B cell (primary cell): ENCODE measurements at regions not wholly inside any gene's neighbourhood (a gene's known extent, or its start where the extent isn't known, plus 50 kb on each side); places are given as distances from the start of the nearest gene placed in this dataset.

ENCODE experiments used
- ATAC-seq: fragments of 200-7000 bp; cut with Tn5 transposase; one replicate; pipeline ENCODE4 v1.10.0; 2021; ENCODE audit warnings: low read depth, mild to moderate bottlenecking, moderate number of reproducible peaks, moderate library complexity
- CTCF ChIA-PET: fragments of 350-600 bp; sonication (Branson Sonifier 250); formaldehyde crosslinking; loops from one replicate; lab custom pipeline; 2021; ENCODE audit warnings: antibody characterized with exemption, inconsistent platforms; lab: Charles Lee
- POLR2A ChIA-PET: fragments of 350-600 bp; sonication (Branson Sonifier 250); formaldehyde crosslinking; loops from one replicate; lab custom pipeline; 2021; ENCODE audit warnings: antibody characterized with exemption; lab: Charles Lee
- DNase-seq: peaks from one replicate; pipeline ENCODE4 v3.0.0; 2013
- H2AFZ ChIP-seq: 2 replicates; pipeline ENCODE4 v1.6.1; 2012; ENCODE audit warnings: mild to moderate bottlenecking, low read depth, low read length; ENCODE audit not compliant: insufficient read depth, poor library complexity, severe bottlenecking
- H3K27ac ChIP-seq, 2 donors: 1 replicate in 1 of 2; 2 replicates in 1 of 2; pipeline ENCODE4 v1.5.1; 2012 to 2013; ENCODE audit warnings: low read length in 2 of 2, mild to moderate bottlenecking in 2 of 2, moderate library complexity in 1 of 2
- H3K27me3 ChIP-seq, 4 experiments: fragments of 200-600 bp in 1 of 4; sonication (generic) in 1 of 4; replicated peaks in 1 of 4; 1 replicate in 2 of 4; 2 replicates in 2 of 4; pipeline versions ENCODE4 v1.6.1 to v1.7.0; 2013 to 2016; ENCODE audit warnings: low read length in 3 of 4, mild to moderate bottlenecking in 2 of 4, mixed read lengths in 1 of 4, moderate library complexity in 1 of 4; ENCODE audit not compliant: insufficient read depth in 4 of 4, control insufficient read depth in 3 of 4; ENCODE audit errors: control extremely low read depth in 1 of 4
- H3K36me3 ChIP-seq, 2 experiments: replicated peaks in 1 of 2; 1 replicate in 1 of 2; 2 replicates in 1 of 2; pipeline versions ENCODE4 v1.6.1 to v1.7.1; 2013; ENCODE audit warnings: low read length in 1 of 2; ENCODE audit not compliant: insufficient read depth in 2 of 2, control insufficient read depth in 1 of 2; ENCODE audit errors: control extremely low read depth in 1 of 2, extremely low read depth in 1 of 2
- H3K4me1 ChIP-seq, 2 donors: fragments of 200-600 bp in 1 of 2; sonication (generic) in 1 of 2; 1 replicate in 1 of 2; 2 replicates in 1 of 2; pipeline versions ENCODE4 v1.5.1 to v1.6.1; 2013 to 2017; ENCODE audit warnings: low read length in 2 of 2; ENCODE audit not compliant: control insufficient read depth in 2 of 2, insufficient read depth in 2 of 2
- H3K4me2 ChIP-seq: replicated peaks from 2 replicates; pipeline ENCODE3; 2012; ENCODE audit warnings: mild to moderate bottlenecking, low read depth, low read length; ENCODE audit not compliant: poor library complexity, severe bottlenecking
- H3K4me3 ChIP-seq, 5 experiments: fragments of 200-600 bp in 1 of 5; sonication (generic) in 1 of 5; 1 replicate in 3 of 5; 2 replicates in 2 of 5; pipeline versions ENCODE4 v1.5.1 to v1.7.0; 2011 to 2016; ENCODE audit warnings: low read length in 4 of 5, mild to moderate bottlenecking in 4 of 5, low read depth in 2 of 5, control low read depth in 1 of 5, moderate library complexity in 1 of 5; ENCODE audit not compliant: insufficient read depth in 1 of 5; ENCODE audit errors: control extremely low read depth in 1 of 5, extremely low read depth in 1 of 5
- H3K79me2 ChIP-seq: fragments of 200-600 bp; sonication (generic); one replicate; pipeline ENCODE4 v1.6.0; 2016; ENCODE audit warnings: low read length; ENCODE audit not compliant: control insufficient read depth, insufficient read depth
- H3K9ac ChIP-seq: fragments of 200-600 bp; sonication (generic); 2 replicates; pipeline ENCODE4 v1.6.1; 2017; ENCODE audit warnings: mild to moderate bottlenecking, low read length, moderate library complexity
- H3K9me3 ChIP-seq, 3 donors: one replicate each; pipeline versions ENCODE4 v1.6.1 to v1.7.1; 2013; ENCODE audit warnings: low read length in 2 of 3; ENCODE audit not compliant: control insufficient read depth in 2 of 3, insufficient read depth in 1 of 3; ENCODE audit errors: control extremely low read depth in 1 of 3
- H4K20me1 ChIP-seq: 2 replicates; pipeline ENCODE4 v1.6.0; 2012; ENCODE audit warnings: mild to moderate bottlenecking, low read length; ENCODE audit not compliant: insufficient read depth, control insufficient read depth, poor library complexity, severe bottlenecking
- H3K27ac Mint-ChIP-seq: one replicate; pipeline ENCODE4 v1.8.0; 2021; ENCODE audit warnings: mixed read lengths
- H3K27me3 Mint-ChIP-seq: one replicate; pipeline ENCODE4 v1.8.0; 2021; ENCODE audit warnings: mixed read lengths
- H3K4me1 Mint-ChIP-seq: one replicate; pipeline ENCODE4 v1.8.0; 2021; ENCODE audit warnings: mixed read lengths
- H3K4me3 Mint-ChIP-seq: one replicate; pipeline ENCODE4 v1.8.0; 2021; ENCODE audit warnings: mixed read lengths
- H3K9me3 Mint-ChIP-seq: one replicate; pipeline ENCODE4 v1.8.0; 2022; ENCODE audit warnings: mixed read lengths; ENCODE audit not compliant: insufficient read depth
- CTCF ChIP-seq: fragments of 200-600 bp; IDR thresholded peaks from one replicate; pipeline ENCODE4 v1.8.0; 2022; ENCODE audit warnings: antibody characterized with exemption, mild to moderate bottlenecking
- EZH2 ChIP-seq: IDR thresholded peaks from 2 replicates; pipeline ENCODE4 v1.6.1; 2012; ENCODE audit warnings: borderline replicate concordance, low read depth, mild to moderate bottlenecking, moderate library complexity, low read length; ENCODE audit not compliant: insufficient read depth, poor library complexity, severe bottlenecking
- WGBS: methylation state at CpG from one replicate; pipeline ENCODE4 v1.1.5; 2013; ENCODE audit warnings: missing lambda C conversion rate; ENCODE audit not compliant: insufficient coverage; 5-methylcytosine and 5-hydroxymethylcytosine counted together
- intact Hi-C: fragments of 100-400 bp; cut with micrococcal nuclease; formaldehyde crosslinking; loops from one replicate; pipeline ENCODE4 v1.10.0; 2022

- intact Hi-C loops: no loop called here
- Histone ChIP-seq H4K20me1 (no peaks in the 10 kb centered on the region), H3K27ac (no peak overlapping the region), H3K4me1 (no peaks in the 10 kb centered on the region), H3K4me3 (no peak overlapping the region), H2AFZ (no peak overlapping the region), H3K36me3 (no peaks in the 10 kb centered on the region), H3K27me3 (no peaks in the 10 kb centered on the region), H3K9ac (no peak overlapping the region), H3K79me2 (no peaks in the 10 kb centered on the region), H3K9me3 (no peaks in the 10 kb centered on the region), H3K4me2 (no peak overlapping the region)
- no peak overlapping the region for H3K27ac Mint-ChIP-seq
- no peaks in the 10 kb centered on the region for H3K4me1 Mint-ChIP-seq
- DNase-seq (no peak), ATAC-seq (no peak)
- TF ChIP-seq CTCF (no peak), EZH2 (no peak)
- no peaks in the 10 kb centered on the region for H3K27me3 Mint-ChIP-seq
- no peak overlapping the region for H3K4me3 Mint-ChIP-seq
- ChIA-PET POLR2A (no interaction called here), CTCF (interaction anchor here (0.6 kb wide), 1 partner anchor 426 kb away, joined by 3 read pairs; no protein-coding TSS in a partner anchor)
- 63% methylated on average over 1 of the region's 2 CpGs for WGBS
- H3K9me3 Mint-ChIP-seq: peaks cover 3% of the 10 kb centered on the region
These were observed 327.3 kb downstream of the NXPE2 start for GRCh38 chr11:115005663-115006062.

GRCh38 chr11:115007851-115008250 lies 329.5 kb downstream of the NXPE2 start:
- intact Hi-C loops: no loop called here
- Histone ChIP-seq H3K79me2 (no peaks in the 10 kb centered on the region), H3K27ac (no peak overlapping the region), H3K9ac (no peak overlapping the region), H3K36me3 (no peaks in the 10 kb centered on the region), H4K20me1 (no peaks in the 10 kb centered on the region), H3K4me2 (no peak overlapping the region), H3K27me3 (no peaks in the 10 kb centered on the region), H2AFZ (no peak overlapping the region), H3K4me3 (no peak overlapping the region), H3K4me1 (no peaks in the 10 kb centered on the region), H3K9me3 (no peaks in the 10 kb centered on the region)
- DNase-seq (no peak), ATAC-seq (no peak)
- no peak overlapping the region for H3K4me3 Mint-ChIP-seq
- H3K27ac Mint-ChIP-seq: no peak overlapping the region
- WGBS: 88% methylated on average over 1 of the region's 2 CpGs
- POLR2A ChIA-PET: no interaction called here
- H3K9me3 Mint-ChIP-seq: peaks cover 3% of the 10 kb centered on the region
- H3K27me3 Mint-ChIP-seq: no peaks in the 10 kb centered on the region
- H3K4me1 Mint-ChIP-seq: no peaks in the 10 kb centered on the region
- CTCF ChIA-PET: no interaction called here
- TF ChIP-seq CTCF: no peak
- TF ChIP-seq EZH2: no peak
